HG03095 (cell line): ENCODE measurements at regions not wholly inside any gene's neighbourhood (a gene's known extent, or its start where the extent isn't known, plus 50 kb on each side); places are given as distances from the start of the nearest gene placed in this dataset.
"Not testable (repeated sequence)": the region's sequence is repeated elsewhere in the genome, so short reads cannot be mapped to it uniquely, and the experiment has no call there.

Experiments used
- ATAC-seq: cut with Tn5 transposase; IDR thresholded peaks from one replicate; pipeline ENCODE4 v1.9.1; 2021; ENCODE audit warnings: moderate library complexity; ENCODE audit not compliant: unreplicated experiment

DNA sequence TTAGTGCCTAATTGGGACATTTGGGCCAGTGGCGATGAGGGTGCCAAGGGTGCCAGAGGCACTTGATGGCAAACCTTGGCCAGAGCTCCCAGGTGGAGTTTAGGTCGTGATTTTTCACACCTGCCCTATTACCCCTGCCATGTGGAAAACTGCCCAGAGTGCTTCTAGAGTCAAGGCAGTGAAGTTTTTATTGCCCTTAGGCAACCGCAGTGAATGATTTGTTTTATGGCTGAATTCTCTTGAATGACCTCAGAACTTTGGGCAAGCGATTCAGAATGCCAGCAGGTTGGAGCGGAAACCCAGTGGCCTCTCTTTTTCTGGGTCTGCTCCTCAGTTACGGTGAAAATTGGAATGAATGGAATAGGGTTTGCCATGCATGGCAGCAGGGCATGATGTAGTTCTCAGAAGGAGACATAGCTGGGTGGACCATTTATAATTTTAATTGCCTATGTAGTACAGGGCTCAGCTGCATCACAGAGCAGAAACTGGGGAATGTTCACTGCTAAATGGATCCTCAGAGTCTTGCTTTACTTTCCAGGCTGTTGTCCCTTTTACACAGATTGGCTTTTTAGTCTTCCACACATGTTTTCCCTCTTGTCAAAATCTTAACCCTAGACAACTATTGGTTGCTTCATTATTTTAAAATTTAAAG lies 820.0 kb upstream of the SEMA6A start:
- no peak for ATAC-seq

DNA sequence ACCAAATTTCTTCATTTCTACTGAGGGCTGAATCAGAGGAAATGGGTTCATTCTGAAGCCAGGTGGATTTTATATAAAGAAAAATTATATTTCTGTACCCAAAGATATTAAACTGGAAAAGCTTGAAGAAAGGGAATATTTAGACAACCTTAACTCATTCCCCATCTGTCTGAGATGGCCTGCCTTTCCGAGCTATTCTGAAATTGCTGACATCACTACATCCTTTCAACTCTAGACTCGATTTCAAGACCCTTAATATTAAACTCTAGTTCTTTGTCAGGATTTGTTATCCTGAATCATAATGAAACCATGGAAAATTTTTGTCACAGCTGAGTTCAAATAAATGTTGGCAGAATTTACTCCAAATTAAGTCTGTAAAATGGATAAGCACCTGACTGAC lies 818.5 kb upstream of the SEMA6A start:
- no peak for ATAC-seq

DNA sequence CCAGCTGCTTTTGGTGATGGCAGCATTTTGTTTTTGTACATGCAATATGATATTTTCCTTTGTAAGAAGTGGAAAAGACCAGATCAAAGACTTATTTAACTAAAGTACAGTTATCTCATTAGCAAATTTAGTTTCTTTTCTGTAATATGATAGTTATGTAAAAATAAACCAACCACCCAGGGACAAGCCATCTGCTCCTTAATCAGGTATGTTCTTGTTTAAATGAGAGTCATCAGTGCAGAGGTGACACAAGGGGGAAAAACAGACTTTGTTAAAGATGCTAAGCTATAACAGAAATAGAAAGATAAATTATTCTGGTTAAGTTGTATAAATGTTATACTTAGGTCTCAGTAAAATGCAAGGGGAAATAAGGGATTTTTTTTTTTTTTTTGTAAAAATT lies 805.7 kb upstream of the SEMA6A start:
- ATAC-seq = no peak

GRCh38 chr5:117379521-117379920 lies 804.9 kb upstream of the SEMA6A start:
- ATAC-seq = no peak

DNA sequence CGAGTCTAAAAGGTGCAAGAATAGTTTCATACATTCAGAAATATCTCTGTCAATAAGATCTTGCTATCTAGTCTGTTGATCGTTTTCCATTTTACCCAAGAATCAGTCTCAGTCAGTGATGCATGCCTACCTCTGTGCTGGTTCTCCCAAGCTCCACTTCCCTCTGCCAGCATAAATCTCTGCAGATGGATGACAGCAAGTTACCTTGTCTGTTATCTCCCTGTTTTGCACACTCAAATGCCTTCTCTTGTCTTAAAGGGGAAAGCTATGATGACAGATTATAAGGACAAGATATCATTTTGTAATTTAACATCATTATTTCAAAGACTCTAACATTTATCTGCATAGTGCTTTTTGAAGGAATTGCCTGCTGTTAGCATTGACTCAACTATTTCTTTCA lies 802.1 kb upstream of the SEMA6A start:
- no peak for ATAC-seq

- no peak for ATAC-seq
These were observed 785.3 kb upstream of the SEMA6A start for GRCh38 chr5:117359895-117360294.

DNA sequence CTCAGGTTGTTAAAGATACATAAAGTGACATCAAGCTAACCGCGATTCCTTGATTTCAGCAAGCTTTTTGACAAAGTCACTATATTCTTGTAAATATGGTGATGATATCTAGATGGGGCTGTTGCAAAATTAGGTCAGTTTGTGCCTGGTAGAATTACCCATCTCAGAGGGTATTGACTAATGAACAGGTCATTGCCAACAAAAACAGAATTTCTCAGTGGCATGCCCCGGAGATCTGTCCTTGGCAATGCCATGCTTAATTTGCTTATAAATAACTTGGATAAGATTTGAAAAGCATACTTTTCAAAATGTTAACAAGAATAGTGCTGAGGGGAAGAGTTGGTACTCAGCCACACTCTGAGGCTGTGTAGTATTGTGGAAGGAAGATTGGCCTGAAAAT lies 783.3 kb upstream of the SEMA6A start:
- ATAC-seq = no peak

DNA sequence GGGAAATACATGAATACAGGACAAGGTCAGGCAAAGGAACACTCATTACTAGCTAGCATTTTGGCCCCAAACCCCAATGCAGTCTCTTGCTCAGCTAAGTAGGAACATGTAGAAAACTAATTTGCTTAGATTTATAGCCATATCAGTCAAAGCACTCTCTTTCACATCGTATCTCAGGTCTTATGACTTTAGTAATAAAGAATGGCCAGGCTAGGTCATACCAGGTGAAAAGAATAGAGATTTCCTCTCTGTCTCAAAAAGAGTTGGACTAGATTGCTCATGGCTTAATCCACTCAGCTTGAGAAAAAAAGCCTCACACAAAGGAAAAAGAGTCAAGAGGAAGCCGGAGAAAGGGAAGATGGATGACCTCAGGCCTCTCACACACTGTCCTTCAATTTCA lies 772.7 kb upstream of the SEMA6A start:
- ATAC-seq = no peak

DNA sequence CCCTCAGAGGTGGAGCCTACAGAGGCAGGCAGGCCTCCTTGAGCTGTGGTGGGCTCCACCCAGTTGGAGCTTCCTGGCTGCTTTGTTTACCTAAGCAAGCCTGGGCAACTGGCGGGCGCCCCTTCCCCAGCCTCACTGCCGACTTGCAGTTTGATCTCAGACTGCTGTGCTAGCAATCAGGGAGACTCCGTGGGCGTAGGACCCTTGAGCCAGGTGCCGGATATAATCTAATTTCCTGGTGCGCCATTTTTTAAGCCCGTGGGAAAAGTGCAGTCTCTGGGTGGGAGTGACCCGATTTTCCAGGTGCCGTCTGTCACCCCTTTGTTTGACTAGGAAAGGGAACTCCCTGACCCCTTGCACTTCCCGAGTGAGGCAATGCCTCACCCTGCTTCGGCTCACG lies 769.1 kb upstream of the SEMA6A start:
- not testable (repeated sequence) for ATAC-seq

DNA sequence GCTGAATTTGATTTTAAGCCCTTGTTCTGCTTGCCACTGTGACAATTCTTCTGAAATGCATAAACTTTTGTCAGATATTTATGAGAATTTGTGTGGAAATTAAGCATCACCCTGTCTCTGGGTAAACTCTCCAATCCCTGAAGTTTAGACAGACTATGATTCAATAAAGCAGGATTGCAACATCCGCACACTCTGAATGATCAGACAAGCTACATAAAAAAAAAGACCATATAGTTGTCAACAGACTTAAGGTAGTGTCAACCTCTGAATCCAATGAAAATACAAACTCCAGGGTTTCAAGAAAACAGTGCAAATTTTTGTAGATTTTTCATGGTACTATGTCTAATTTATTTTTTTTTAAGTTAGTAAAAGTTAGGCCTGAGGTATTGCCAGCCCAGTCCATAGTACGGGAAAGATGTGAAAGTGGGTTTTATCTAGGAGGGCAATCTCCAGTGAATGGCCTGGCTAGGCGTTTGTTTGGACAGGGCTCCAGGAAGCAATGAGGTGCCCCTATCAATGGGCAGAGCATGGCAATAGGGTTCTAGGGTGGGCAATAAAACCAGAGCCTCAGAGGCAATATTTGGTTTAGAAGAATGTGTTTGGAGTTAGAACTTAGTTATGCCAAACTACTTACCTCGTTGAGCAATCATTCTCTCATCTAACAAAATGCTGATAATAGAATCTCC lies 762.6 kb upstream of the SEMA6A start:
- ATAC-seq = no peak

DNA sequence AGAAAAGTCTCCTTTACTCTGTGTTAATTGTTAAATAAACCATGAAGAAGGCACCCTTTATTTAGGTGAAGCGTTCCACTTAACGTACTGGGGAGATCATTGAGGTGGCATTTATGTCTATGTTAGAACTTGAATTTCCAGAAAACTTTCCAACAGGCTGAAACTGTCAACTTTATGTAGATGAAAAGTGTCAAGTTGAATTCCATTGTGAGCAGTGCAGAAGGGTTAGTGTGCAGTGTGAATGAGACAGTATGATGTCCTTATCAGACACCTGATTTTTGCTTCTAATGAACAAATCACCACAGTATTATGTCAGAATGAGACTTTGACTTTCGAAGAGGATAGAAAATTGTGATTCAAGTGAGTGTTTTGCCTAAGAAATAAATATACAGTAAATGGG lies 761.6 kb upstream of the SEMA6A start:
- no peak for ATAC-seq

DNA sequence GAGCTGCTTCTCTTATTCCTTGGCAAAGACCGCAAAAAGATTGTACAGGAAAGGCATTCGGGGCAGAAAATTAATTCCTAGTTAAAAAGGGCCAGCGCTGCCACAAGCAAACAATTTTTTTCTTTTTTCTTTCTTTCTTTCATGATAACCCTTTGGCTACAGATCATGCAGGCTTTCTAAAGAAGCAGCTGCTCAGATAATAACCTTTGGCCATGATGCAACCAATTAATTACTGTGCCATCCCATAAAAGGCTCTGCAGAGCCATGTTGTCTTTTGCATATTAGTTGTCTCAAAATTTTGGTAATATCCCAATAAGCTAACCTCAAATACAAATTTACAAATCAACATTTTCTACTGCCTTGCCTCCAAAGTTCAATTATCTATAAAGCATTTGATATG lies 758.4 kb upstream of the SEMA6A start:
- ATAC-seq = no peak

DNA sequence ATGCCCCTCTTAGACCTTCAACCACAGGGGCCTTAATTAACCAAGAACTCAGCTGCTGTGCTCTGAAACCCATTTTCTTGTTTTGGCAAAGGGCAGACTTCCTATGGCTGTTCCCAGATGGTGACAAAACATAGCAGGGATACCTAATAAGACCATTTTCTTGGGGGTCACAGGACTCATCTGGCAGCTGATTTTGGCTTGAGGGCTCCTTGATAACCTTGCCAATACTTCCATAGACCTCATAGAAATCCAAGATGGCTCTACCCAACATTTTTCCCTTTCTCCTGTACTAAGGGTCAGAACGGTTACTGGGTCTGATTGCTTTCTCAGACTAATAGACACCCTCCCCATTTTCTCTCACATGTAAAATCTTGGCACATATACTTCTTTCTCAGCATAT lies 757.7 kb upstream of the SEMA6A start:
- no peak for ATAC-seq

GRCh38 chr5:117327511-117327910 lies 752.9 kb upstream of the SEMA6A start:
- ATAC-seq = no peak

- no peak for ATAC-seq
These were observed 752.4 kb upstream of the SEMA6A start for GRCh38 chr5:117326997-117327396.

DNA sequence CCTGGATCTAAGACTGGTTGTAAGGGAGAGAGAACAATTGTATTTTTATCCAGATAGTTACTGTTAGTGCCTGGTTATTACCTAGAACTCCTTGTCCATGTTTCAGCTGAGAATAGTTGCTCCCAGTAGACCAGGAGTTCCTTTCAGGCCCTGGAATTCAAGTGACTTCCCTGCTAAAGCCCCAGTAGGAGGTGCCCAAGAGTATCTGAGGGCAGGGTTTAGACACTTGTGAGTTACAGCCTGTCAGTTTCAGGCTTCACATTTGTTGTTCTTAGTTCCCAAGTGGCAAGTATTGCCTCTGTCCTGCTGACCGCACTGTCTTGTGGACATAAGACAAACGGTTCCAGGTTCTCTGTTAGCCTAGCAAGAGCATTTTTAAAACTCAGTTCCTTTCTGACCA lies 743.9 kb upstream of the SEMA6A start:
- no peak for ATAC-seq

GRCh38 chr5:117315170-117315569 lies 740.5 kb upstream of the SEMA6A start:
- no peak for ATAC-seq

GRCh38 chr5:117304512-117305107 lies 730.0 kb upstream of the SEMA6A start:
- ATAC-seq = not testable (repeated sequence)

DNA sequence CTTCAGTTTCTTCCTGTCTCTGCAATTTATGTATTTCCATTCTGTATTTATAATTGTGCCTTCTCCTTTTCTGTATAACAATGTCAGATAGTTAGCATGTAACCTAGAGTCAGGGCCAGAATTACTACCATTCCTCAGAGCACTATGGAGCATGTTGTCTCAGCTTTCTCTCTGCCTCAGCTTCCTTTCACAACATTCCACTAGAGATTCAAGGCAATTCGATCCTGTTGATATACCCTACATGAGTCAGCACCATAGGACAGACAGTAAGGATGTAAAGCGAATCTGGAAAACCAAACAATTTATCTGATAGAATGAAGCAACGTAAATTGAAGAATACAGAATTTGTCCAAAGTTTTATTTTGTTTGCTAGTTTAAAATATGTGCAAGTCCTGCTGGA lies 728.3 kb upstream of the SEMA6A start:
- no peak for ATAC-seq

- no peak for ATAC-seq
These were observed 727.9 kb upstream of the SEMA6A start for GRCh38 chr5:117302473-117302872.

DNA sequence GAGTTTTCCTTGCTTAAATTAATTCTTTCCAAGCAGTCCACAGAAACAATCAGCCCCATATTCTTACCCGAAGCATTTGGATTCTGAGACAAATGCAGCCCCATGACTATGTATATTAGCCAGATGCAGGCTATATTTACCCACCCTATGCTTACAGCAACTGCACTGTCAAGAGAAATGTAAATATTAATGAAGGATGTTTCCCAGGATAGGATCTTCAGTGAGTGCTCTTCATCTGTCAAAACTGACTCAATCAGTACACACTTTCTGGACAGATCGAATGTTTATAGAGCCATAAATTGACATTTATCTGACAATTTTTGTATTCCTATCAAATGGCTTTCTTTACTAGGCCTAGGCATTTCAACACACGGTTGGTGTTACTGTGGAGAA lies 725.3 kb upstream of the SEMA6A start:
- no peak for ATAC-seq

DNA sequence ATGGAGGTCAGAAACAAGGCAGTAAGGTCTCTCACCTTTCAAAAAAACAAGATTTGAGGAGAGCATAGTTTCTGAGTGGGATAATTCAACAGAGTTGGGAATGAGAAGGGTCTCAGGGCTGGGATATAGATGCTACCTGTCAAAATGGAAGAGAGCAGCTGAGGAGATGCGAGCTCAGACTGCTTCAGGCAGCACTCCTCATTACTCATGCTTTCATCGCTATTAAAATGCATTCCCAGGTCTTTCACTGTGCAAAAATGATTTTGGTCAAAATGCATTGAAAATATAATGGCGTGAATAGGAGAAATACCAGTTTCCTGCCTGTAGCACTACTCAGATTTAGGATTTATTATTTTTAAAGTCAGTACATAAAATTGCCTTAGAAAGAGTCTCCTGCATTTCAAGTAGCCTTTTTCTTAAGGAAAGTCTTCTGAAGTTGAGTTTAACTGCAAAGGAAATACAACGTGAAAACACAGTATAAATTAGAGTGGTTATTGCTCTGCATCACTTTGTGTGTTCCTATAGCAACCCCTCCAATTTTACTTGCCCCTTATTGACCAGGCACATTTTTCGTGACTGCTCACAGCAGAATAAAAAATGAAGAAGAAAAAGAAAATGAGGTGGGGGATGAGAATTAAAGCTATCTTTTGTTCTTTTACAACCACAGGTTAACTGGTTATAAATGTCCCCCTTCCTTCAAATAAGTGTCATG lies 724.8 kb upstream of the SEMA6A start:
- ATAC-seq = no peak
